ENCODE measurements at regions not wholly inside any gene's neighbourhood (a gene's known extent, or its start where the extent isn't known, plus 50 kb on each side); places are given as distances from the start of the nearest gene placed in this dataset.

- TF ChIP-seq CTCF (conservative IDR thresholded peaks at IDR 0.05), result no peak
- TF ChIP-seq ZFX (IDR thresholded peaks at IDR 0.05), result no peak
These were observed 214.3 kb upstream of the CDYL start for GRCh38 chr6:4561773-4562400.
